Activated CD4-positive, alpha-beta T cell treated with anti-CD3 and anti-CD28 coated beads for 4 hours (primary cell): ENCODE measurements at regions not wholly inside any gene's neighbourhood (a gene's known extent, or its start where the extent isn't known, plus 50 kb on each side); places are given as distances from the start of the nearest gene placed in this dataset.

Experiments
- DNase-seq, 2 donors: peaks; one replicate each; pipeline ENCODE4 v3.0.0-alpha.2; 2020

- DNase-seq: no peak
These were observed 292.3 kb downstream of the KBTBD8 start for GRCh38 chr3:67290438-67290837.

- no peak for DNase-seq
These were observed 293.5 kb downstream of the KBTBD8 start for GRCh38 chr3:67291287-67292252.

GRCh38 chr3:67292356-67293121 is 294.4 kb downstream of the KBTBD8 start:
- no peak for DNase-seq

GRCh38 chr3:67294341-67294740 is 296.2 kb downstream of the KBTBD8 start:
- no peak for DNase-seq

- no peak for DNase-seq
These were observed 298.2 kb downstream of the KBTBD8 start for GRCh38 chr3:67296039-67296892.

GRCh38 chr3:67297715-67298475 is 299.8 kb downstream of the KBTBD8 start:
- no peak for DNase-seq

GRCh38 chr3:67301556-67301955 is 303.4 kb downstream of the KBTBD8 start:
- no peak for DNase-seq

GRCh38 chr3:67302489-67302888 is 304.4 kb downstream of the KBTBD8 start:
- DNase-seq: no peak

- DNase-seq: no peak
These were observed 307.1 kb downstream of the KBTBD8 start for GRCh38 chr3:67305160-67305559.

- DNase-seq: no peak
These were observed 307.8 kb downstream of the KBTBD8 start for GRCh38 chr3:67305922-67306321.

GRCh38 chr3:67311440-67311839 is 313.3 kb downstream of the KBTBD8 start:
- DNase-seq: no peak

GRCh38 chr3:67312155-67312554 is 314.0 kb downstream of the KBTBD8 start:
- DNase-seq: no peak

GRCh38 chr3:67318162-67318561 is 320.1 kb downstream of the KBTBD8 start:
- no peak for DNase-seq

- no peak for DNase-seq
These were observed 326.4 kb downstream of the KBTBD8 start for GRCh38 chr3:67324554-67324953.
